ENCODE measurements at regions not wholly inside any gene's neighbourhood (a gene's known extent, or its start where the extent isn't known, plus 50 kb on each side); places are given as distances from the start of the nearest gene placed in this dataset.

DNA sequence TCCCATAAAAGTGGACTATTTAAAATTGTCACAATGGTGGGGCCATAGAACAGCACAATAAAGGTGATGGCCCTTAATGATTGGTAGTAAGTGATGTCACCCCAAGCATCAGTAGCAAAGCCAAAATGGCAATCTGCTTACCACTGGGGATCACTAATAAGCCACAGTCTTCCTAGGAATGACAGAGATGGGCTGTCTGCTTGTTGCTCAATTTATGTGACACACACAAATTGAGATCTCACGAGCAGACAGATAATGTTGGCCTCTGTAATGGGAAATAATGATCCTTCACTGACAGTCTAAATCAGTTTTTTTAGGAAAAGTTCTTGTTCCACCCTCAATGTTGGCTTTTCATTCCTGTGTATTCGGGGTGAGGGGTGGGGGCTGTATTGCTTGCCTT lies 515.1 kb downstream of the BRD1 start:
- DNase-seq, result no peak

- no peak for DNase-seq
Measured at GRCh38 chr22:49310354-49310753, 517.3 kb downstream of the BRD1 start.

GRCh38 chr22:49308300-49308699 lies 519.4 kb downstream of the BRD1 start:
- no peak for DNase-seq

DNA sequence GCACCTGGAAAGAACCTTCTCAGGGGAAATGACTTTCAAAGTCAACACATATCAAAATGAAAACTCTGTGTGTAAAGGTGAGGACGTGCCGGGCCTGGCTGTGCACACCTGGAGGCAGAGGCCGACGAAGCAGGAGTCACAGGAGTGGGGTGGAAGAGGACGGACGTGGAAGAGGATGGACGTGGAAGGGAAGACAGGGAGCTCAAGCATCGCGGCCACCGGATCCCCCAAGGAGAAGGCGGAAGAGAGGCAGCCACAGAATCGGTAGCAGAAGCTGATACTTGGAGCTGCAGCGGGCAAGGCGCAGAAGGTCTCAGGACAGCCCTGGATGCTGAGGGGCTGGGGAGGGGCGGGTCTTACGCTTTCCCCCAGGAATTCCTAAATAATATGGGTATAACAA lies 519.8 kb downstream of the BRD1 start:
- DNase-seq, result no peak

DNA sequence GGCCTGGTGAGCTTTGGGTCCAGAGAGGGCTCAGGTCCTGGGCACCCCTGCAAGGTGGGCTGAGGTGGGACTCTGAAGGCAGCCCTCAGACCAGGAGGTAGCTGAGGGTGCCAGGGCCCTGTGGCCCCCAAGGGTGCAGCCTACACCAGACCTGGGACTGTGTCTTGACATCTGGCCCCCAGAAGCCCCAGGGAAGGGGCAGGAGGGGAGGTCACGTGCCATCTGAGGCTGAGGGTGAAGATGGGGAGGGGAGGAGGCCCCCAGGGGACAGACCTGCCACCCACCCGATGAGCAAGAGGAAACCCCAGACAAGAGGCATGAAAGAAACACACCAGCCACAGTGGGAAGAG lies 520.2 kb downstream of the BRD1 start:
- DNase-seq, result no peak

DNA sequence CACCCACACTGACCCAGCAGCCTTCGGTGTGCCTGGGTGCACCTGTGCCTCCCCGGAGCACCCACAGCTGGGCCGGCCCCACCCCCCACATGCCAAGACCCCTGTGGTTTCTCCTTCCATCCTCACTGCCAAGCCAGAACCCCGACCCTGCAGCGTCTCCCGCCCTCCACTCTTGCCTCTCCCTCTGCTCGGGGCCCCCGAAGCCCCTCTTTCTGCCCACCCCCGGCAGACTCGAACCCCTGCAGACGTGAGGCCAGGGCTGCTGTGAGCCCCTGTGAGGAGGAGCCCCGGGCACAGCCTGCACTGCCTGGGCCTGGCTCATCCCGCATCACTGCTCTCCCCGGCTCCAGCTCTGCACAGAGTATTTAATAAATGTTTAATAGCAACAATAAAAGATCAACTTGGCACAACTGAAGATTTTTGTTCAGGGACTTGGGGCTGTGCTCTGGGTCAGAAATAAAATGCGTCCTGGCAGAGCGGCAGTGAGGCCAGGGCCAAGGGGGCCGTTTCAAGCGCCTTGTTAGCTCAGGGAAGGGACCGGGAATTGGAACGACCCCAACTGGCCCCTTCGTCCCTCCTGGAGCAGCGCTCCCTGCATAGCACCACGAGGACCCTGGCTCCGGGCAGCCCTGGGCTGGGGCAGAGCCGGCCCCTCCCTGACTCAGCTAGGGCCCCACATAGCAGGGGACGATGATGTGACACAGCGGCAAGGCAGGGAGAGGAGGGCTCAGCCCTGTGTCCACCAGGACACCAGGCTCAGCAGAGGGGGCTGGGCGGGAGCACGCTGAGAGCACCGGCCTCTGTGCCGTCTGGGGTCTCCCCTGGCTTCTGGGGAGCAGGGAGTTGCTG lies 520.8 kb downstream of the BRD1 start:
- DNase-seq, result no peak

GRCh38 chr22:49305966-49306631 lies 521.6 kb downstream of the BRD1 start:
- DNase-seq, result no peak

DNA sequence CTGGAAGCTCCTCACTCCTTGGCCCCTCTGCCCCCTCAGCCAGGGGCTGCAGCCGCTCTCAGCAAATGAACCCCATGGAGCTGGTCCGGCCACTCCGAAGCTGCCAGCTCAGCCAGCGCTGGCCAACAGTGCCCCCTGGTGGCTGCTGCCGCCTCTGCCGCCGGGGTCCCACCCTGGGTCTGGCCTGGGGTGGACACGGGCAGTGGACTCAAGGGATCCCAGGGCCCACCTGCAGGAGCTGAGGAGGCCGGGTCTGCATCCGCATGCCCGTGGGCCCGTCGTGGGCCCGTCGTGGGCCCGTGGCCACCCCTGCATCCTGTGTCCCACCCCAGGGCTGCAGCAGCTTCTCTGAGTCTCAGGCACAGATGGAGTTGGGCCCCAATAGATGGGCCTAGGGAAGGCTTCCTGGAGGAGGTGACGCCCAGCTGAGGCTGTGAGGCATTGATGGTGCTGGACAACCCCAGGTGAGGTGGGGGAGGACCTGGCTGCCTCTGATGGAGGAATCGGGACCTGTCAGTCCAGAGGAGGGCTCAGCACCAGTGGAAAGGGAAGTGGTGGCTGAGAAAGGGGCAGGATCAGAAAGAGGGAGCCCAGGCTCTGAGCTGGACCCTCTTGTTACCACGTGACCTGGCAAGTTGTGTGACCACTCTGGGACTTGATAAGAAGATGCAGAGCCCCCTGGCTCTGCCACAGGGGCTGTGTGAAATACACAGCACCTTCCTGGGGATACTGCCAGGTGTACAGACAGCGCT lies 522.3 kb downstream of the BRD1 start:
- DNase-seq, result peak; percentile 27

DNA sequence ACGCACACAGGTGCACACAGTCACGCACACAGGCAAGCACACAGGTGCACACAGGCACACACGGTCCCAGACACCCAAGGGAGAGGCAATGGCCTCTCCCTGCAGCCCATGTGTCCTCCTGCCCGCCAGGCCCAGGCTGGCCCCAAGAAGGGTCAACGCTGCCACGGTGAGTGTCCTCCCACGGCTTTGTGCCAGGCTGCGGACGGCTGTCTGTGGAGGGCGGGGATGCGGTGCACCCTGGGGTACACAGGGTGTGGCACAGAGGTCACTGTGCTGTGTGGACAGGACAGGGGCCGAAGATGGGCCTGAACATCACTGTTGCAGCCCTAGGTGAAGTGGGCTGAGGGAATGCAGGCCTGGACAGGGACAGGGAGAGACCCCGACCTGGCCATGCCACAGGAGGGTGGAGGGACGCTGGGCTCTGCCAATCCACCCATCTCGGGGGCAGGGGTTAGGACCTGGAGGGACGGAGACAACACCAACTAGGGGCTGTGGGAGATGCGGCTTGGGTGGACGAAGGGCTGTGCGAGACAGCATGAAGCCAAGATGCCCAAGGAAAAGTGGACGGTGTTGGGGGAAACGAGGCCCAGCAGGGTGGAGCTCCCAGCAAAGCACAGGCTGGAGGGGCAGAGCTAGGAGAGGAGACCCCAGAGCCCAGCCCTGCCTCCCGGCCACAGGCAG lies 523.8 kb downstream of the BRD1 start:
- DNase-seq, result no peak

DNA sequence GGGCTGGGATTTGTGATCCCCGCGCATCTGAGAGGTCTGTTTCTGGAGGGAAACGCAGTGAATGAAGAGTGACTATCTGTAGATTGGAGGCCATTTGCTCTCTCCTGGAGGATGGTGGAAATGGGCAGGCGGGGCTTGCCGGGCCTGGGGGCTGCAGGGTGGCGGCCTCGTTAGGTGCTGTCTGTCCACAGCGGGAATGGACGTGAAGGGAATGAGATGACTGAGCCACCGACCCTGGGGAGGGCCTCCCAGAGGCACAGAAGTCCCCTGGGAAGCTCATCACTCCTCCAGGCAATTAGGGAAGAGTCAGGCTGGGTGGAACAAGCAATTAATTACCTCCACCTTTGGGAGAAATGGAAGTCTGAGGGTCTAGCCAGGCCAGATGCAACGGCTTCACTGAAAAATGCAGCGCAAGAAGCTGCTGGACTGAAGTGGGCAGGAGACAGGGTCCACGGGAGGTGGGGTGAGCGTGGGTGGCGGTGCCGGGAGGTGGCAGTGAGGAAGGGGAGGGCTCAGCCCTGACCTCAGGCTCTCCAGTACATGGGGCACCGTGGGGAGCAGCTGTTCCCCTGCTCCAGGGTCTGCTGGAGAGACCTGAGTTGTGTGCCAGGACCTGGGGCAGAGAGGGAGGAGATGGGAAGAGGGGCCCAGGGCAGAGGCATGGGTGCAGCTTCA lies 524.5 kb downstream of the BRD1 start:
- DNase-seq, result no peak

DNA sequence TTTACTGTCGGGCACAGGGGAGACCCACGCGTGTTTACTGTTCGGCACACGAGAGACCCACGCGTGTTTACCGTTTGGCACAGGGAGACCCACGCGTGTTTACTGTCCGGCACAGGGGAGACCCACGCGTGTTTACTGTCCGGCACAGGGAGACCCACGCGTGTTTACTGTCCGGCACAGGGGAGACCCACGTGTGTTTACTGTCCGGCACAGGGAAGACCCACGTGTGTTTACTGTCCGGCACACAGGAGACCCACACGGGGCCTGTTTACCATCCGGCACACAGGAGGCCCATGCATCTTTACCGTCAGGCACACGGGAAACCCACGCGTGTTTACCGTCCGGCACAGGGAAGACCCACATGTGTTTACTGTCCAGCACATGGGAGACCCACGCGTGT lies 525.1 kb downstream of the BRD1 start:
- DNase-seq, result no peak

- no peak for DNase-seq
Measured at GRCh38 chr22:49302150-49302460, 525.6 kb downstream of the BRD1 start.

DNA sequence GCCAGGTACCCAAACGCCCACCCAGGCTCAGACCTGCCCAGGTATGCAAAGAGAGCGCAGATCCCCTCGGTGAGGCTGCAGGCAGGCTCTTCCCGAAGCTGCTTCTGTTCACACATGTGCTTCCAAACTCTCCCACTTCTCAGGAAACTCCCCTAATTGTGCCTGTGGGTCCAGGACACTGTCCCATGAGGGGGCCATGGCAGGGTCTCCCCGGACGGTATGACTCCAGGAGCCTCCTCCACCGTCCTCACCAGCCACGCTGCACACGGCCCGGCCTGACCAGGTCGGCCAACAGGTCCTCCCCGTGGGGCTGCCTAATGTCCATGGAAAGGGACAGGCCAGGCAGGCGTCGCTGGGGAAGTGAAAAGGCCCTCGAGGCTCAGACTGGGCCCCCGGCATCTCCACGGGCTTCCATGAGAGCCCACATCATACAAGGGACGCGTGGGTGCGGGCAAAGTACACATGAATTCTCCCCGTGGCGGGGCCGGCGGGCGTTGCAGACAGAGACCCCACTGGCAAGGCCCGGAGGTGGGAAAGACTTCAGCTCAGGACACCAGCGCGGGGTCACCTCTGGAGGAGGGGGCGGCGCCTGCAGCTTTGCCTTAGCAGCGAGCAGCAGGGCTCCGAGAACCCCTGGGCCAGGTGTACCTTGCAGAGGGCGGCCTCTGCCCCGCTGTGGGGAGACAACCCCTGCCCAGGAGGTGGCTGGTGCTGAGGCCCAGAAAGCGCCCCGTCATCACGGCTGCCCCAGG lies 526.1 kb downstream of the BRD1 start:
- DNase-seq, result no peak

DNA sequence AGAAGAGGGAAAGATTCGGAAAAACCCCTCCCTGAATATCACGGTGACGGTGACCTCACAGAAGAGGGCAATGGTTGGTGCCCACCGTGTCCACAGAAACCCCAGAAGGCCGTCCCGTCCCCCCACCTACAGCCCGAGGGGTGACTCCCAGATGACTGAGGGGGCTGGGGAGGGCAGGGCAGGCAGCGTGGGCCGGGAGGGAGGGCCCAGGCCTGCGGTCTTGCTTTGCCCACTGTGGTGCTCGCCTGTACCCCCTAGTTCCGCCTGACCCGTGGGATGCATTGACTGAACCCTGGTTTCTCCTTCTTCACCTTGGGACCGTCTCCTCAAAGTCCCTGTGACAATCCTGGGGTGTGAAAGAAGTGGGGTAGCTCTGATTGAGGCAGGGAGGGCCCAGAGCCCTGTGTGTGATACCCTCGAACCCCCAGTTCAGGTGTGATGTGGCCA lies 526.7 kb downstream of the BRD1 start:
- DNase-seq, result no peak

GRCh38 chr22:49300241-49300640 lies 527.4 kb downstream of the BRD1 start:
- no peak for DNase-seq

DNA sequence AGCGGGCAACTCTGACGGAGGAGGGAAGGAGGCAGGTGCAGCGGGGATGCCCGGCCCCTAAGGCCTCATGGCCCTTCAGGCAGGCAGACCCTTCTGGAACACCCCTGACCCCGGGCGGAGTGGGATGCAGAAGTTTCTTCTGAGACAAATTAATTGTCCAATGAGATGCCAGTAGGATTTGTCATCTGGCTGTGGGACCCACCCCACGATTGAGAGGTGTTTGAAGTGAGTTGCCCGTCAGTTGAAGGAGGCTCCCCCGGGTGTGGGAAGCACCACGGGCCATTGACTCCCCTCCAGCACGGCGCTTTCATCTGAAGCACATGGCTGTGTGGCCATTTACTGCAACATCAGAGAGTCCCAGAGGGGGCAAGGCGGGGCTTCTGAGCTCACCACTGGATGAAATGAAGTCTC lies 527.8 kb downstream of the BRD1 start:
- no peak for DNase-seq

- DNase-seq, result no peak
Measured at GRCh38 chr22:49298834-49299750, 528.6 kb downstream of the BRD1 start.

DNA sequence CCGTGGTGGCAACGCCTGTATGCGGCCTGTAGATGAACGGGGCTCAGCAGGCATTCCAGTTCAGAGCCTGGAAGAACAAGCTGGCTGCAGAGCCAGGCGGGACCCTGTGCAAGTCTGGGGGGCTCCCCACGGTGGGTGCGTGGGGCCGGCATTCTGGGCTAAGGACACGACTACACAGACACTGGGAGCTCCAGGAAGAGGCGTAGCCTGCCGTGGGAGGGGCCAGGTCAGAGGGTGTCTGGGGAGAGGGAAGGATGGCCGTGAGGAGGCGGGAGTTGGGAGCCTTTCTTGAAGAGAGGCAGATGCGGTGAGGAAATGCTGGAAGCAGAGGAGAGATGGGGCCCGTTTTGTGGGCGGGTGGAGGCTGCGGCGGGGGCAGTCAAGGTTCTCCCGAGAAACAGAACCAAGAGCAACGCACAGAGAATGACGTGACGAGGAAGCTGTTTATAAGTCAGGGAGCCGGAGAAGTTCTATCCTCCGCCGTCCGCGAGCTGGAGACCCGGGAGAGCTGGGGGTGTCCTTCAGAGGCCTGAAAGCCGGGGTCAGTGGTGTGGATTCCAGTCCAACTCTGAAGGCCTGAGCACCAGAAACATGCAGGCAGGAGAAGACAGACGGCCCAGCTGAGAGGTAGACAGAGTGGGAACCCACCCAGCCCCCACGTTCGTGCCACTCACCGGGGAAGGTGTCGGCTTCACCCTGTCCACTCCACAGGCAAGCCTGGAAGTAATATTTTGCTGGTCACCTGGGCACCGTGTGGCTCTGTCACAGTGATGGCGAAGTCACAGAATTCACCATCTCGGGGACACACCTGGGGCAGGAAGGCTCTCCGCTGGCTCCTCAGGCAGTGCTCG lies 529.6 kb downstream of the BRD1 start:
- no peak for DNase-seq

- DNase-seq, result no peak
Measured at GRCh38 chr22:49297286-49297870, 530.3 kb downstream of the BRD1 start.
